DND-41 (cell line): ENCODE measurements at regions not wholly inside any gene's neighbourhood (a gene's known extent, or its start where the extent isn't known, plus 50 kb on each side); places are given as distances from the start of the nearest gene placed in this dataset.
"Not testable (repeated sequence)": the region's sequence is repeated elsewhere in the genome, so short reads cannot be mapped to it uniquely, and the experiment has no call there.

ENCODE experiments used
- ATAC-seq: fragments of 200-7000 bp; cut with Tn5 transposase; 3 replicates; pipeline ENCODE4 v1.9.1; 2021; ENCODE audit warnings: low read depth; ENCODE audit not compliant: insufficient read depth
- DNase-seq: peaks from one replicate; pipeline ENCODE4 v3.0.0-alpha.2; 2020
- H2AFZ ChIP-seq: 2 replicates; pipeline ENCODE4 v1.6.0; 2012; ENCODE audit warnings: low read depth, low read length
- H3K27ac ChIP-seq: 2 replicates; pipeline ENCODE4 v1.5.1; 2012; ENCODE audit warnings: low read length, inconsistent platforms
- H3K27me3 ChIP-seq: fragments of 200-600 bp; sonication (generic); 2 replicates; pipeline ENCODE4 v1.6.0; 2012; ENCODE audit warnings: low read length, mild to moderate bottlenecking, inconsistent platforms; ENCODE audit not compliant: insufficient read depth, poor library complexity
- H3K36me3 ChIP-seq: 2 replicates; pipeline ENCODE4 v1.5.1; 2012; ENCODE audit warnings: low read length, inconsistent platforms; ENCODE audit not compliant: insufficient read depth
- H3K4me1 ChIP-seq: 2 replicates; pipeline ENCODE4 v1.5.1; 2012; ENCODE audit warnings: mild to moderate bottlenecking, low read length; ENCODE audit not compliant: insufficient read depth
- H3K4me2 ChIP-seq: 2 replicates; pipeline ENCODE4 v1.6.0; 2012; ENCODE audit warnings: mild to moderate bottlenecking, moderate library complexity, low read length, inconsistent platforms; ENCODE audit not compliant: insufficient read depth
- H3K4me3 ChIP-seq, 2 experiments: fragments of 200-600 bp in 1 of 2; shearing (Covaris generic) in 1 of 2; 2 replicates each; pipeline ENCODE4 v1.5.1; 2012 to 2016; ENCODE audit warnings: inconsistent platforms in 2 of 2, low read length in 2 of 2, mild to moderate bottlenecking in 2 of 2, low read depth in 1 of 2, moderate library complexity in 1 of 2
- H3K79me2 ChIP-seq: 2 replicates; pipeline ENCODE4 v1.6.0; 2012; ENCODE audit warnings: low read length, inconsistent platforms; ENCODE audit not compliant: insufficient read depth
- H3K9ac ChIP-seq: 2 replicates; pipeline ENCODE4 v1.6.0; 2012; ENCODE audit warnings: low read depth, mild to moderate bottlenecking, inconsistent platforms, low read length, moderate library complexity
- H3K9me3 ChIP-seq: 2 replicates; pipeline ENCODE4 v1.5.1; 2012; ENCODE audit warnings: low read length, moderate library complexity, mild to moderate bottlenecking, inconsistent platforms; ENCODE audit not compliant: insufficient read depth, severe bottlenecking
- H4K20me1 ChIP-seq: 2 replicates; pipeline ENCODE4 v1.6.0; 2012; ENCODE audit warnings: low read length; ENCODE audit not compliant: insufficient read depth
- TF ChIP-seq, protein P1 (sequence below): IDR thresholded peaks from 2 replicates; pipeline ENCODE4 v1.5.1; 2012; ENCODE audit warnings: borderline replicate concordance, low read length, moderate library complexity, mild to moderate bottlenecking; ENCODE audit not compliant: poor library complexity, severe bottlenecking; ENCODE audit errors: extremely low read depth

DNA sequence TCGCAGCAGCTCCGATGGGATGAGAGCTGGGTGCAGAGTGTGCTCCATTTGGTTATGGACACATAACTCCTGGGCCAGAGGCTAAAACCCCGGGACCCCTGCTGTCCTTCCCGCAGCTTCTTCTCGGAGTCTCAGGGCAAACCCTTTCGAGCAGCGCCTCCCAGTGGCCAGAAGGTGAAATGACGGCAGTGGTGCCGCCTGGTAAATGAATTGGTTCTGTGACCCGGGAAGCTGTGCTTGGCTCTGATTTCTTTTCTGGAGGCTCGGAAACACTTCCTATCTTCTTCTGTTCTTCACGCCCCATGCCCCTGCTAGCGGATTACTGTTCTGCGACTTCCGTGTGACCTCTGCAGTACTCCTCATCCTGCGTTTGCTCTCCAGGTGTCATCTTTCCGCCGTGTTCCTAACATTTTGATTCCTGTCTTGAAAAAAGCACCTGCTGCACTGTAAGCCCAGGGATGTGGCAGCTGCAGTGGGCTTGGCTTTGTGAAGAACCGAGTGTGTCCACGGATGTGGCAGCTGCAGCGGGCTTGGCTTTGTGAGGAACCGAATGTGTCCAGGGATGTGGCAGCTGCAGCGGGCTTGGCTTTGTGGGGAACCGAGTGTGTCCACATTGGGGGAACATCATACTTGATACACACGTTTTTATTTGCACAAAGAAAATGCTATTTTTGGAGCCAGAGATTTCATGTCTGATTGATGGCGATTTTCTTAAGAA is 118.0 kb upstream of the ALDH3B2 start:
- H2AFZ ChIP-seq, H3K9ac ChIP-seq, ATAC-seq, H3K36me3 ChIP-seq, H4K20me1 ChIP-seq, H3K27me3 ChIP-seq, H3K9me3 ChIP-seq, H3K79me2 ChIP-seq, H3K4me3 ChIP-seq: not testable (repeated sequence)
- Histone ChIP-seq H3K27ac (peak overlapping the region; percentile 34; the same call in 1 of the 2 replicates), H3K4me1 (peaks cover 31% of the 10 kb centered on the region), H3K4me2 (peak overlapping the region; percentile 19)
- TF ChIP-seq, protein P1, sequence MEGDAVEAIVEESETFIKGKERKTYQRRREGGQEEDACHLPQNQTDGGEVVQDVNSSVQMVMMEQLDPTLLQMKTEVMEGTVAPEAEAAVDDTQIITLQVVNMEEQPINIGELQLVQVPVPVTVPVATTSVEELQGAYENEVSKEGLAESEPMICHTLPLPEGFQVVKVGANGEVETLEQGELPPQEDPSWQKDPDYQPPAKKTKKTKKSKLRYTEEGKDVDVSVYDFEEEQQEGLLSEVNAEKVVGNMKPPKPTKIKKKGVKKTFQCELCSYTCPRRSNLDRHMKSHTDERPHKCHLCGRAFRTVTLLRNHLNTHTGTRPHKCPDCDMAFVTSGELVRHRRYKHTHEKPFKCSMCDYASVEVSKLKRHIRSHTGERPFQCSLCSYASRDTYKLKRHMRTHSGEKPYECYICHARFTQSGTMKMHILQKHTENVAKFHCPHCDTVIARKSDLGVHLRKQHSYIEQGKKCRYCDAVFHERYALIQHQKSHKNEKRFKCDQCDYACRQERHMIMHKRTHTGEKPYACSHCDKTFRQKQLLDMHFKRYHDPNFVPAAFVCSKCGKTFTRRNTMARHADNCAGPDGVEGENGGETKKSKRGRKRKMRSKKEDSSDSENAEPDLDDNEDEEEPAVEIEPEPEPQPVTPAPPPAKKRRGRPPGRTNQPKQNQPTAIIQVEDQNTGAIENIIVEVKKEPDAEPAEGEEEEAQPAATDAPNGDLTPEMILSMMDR: peak; percentile 59
- peak; percentile 71 for DNase-seq

DNA sequence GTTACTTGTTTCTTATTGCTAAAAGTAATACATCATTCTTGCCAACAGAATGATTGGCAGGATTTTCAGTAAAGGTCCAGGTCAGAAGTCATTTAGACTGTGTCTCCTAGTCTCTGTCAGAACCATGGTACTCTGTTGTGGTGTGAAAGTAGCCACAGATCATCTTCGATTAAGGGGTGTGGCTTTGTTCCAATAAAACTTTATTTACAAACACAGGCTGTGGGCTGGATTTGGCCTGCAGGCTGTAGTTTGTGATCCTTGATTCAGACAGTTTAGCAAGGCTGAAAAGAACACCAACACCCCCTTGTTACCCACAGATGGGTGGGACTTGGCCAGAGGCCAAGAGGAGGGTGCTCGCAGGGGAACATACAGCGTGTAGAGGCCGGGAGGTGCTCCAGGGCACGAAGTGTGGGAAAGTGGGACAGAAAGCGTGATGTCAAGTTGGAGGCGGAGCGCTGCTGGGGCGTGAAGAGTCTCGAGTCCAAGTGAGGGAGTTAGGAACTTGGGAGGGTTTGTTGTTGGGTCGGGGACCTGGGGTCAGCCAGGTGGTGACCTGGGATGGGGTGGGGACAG is 117.3 kb upstream of the ALDH3B2 start:
- Histone ChIP-seq H3K4me1 (peaks cover 31% of the 10 kb centered on the region), H3K27ac (0 out of 2 replicates have a peak overlapping the region, but pooled peaks have one; percentile 23), H3K4me2 (peak overlapping the region; percentile 19; the same call in 1 of the 2 replicates)
- H3K4me3 ChIP-seq, H2AFZ ChIP-seq, H4K20me1 ChIP-seq, ATAC-seq, H3K27me3 ChIP-seq, H3K9me3 ChIP-seq, H3K9ac ChIP-seq, H3K36me3 ChIP-seq, H3K79me2 ChIP-seq: not testable (repeated sequence)
- peak; percentile 62 for DNase-seq

DNA sequence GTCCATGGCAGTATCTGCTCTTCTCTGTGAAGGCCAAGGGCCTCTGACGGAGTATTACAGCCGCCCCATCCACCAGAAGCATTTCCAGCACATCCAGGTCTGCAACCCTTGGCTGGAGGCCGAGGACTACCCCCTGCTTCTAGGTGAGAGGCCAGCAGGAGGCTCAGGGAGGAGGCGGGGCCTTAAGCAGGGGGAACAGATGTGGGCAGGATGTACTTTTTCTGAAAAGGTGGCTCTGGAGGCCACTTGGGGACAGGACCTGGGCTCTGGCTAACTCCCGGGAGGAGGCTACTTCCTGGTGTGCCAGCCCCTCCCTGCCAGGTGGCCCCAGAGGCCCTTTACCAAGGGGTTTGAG is 113.9 kb upstream of the ALDH3B2 start:
- peaks cover 19% of the 10 kb centered on the region for H3K4me1 ChIP-seq
- H3K4me3 ChIP-seq, ATAC-seq, H3K9me3 ChIP-seq, H3K27me3 ChIP-seq, H3K27ac ChIP-seq, H3K79me2 ChIP-seq, H2AFZ ChIP-seq, H3K9ac ChIP-seq, DNase-seq, H3K36me3 ChIP-seq, H3K4me2 ChIP-seq, H4K20me1 ChIP-seq: not testable (repeated sequence)

DNA sequence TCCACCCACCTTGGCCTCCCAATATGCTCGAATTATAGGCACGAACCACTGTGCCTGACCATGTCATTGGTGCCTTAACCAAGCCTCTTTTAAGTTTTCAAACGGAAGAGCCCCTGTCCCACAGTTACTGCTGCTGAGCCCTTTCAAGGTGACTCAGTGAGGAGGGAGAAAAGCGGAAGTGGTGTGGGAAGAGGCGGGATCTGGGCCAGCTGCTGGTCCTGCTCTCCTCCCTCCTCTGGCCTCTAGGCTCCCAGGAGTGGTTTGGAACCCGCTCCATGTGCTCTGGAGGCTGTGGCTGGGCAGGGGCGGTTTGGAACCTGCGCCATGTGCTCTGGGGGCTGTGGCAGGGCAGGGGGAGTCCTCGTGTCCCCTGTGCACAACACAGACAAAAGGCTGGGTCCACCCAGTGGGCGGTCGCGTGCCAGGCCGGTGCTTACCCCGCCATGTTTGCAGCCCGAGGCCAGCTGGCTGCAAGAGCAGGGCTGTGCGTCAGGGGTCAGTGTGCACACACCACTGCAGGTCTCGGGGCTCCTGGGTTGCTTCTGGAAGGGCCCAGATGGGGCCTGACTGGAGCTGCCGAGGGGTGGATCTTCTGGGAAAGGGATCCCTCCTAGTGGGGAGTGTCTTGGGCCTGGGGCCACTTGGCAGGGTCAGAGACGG is 113.4 kb upstream of the ALDH3B2 start:
- not testable (repeated sequence) for H2AFZ ChIP-seq, H3K4me3 ChIP-seq, H4K20me1 ChIP-seq, DNase-seq, H3K79me2 ChIP-seq, H3K9ac ChIP-seq, ATAC-seq, H3K36me3 ChIP-seq, H3K9me3 ChIP-seq, H3K27ac ChIP-seq, H3K27me3 ChIP-seq, H3K4me2 ChIP-seq
- H3K4me1 ChIP-seq: peaks cover 14% of the 10 kb centered on the region

DNA sequence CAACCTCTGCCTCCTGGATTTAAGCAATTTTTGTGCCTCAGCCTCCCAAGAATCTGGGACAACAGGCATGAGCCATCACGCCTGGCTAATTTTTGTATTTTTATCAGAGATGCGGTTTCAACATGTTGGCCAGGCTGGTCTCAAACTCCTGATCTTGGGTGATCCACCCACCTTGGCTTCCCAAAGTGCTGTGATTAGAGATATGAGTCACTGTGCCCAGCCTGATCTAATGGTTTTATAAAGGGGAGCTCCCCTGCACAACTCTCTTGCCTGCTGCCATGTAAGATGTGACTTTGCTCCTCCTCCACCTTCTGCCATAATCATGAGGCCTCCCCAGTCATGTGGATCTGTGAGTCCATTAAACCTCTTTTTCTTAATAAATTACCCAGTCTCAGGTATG is 107.5 kb upstream of the ALDH3B2 start:
- not testable (repeated sequence) for ATAC-seq, H3K9ac ChIP-seq, H3K27ac ChIP-seq, H2AFZ ChIP-seq, H4K20me1 ChIP-seq, H3K36me3 ChIP-seq, H3K4me3 ChIP-seq, H3K9me3 ChIP-seq, DNase-seq, H3K4me2 ChIP-seq, H3K4me1 ChIP-seq, H3K27me3 ChIP-seq, H3K79me2 ChIP-seq

DNA sequence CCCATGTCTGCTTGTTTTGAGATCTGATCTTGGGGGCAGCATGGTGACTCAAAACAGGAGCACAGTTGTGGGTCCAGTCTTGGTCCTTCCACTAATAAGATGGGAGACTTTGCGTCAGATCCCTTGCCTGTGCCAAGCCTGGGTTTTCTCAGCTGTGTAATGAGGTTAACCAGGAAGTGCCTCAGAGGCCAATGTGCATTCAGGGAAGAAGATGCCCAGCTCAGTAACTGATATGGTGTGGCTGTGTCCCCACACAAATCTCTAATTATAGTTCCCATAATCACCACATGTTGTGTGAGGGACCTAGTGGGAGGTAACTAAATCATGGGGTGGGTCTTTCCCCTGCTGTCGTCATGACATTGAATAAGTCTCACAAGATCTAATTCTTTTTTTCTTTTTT is 107.1 kb upstream of the ALDH3B2 start:
- not testable (repeated sequence) for H3K4me1 ChIP-seq, H3K27ac ChIP-seq, H3K4me3 ChIP-seq, H3K9ac ChIP-seq, H3K36me3 ChIP-seq, H3K4me2 ChIP-seq, H2AFZ ChIP-seq, H3K9me3 ChIP-seq, H4K20me1 ChIP-seq, H3K27me3 ChIP-seq, DNase-seq, H3K79me2 ChIP-seq, ATAC-seq
